HEK293T (cell line): ENCODE measurements at regions not wholly inside any gene's neighbourhood (a gene's known extent, or its start where the extent isn't known, plus 50 kb on each side); places are given as distances from the start of the nearest gene placed in this dataset.

ENCODE experiments used
- CTCF ChIA-PET: fragments of 350-600 bp; formaldehyde crosslinking; extraction: SDS; loops from one replicate; lab custom pipeline; 2021; ENCODE audit warnings: antibody characterized with exemption, inconsistent platforms; lab: Yijun Ruan, JAX
- POLR2A ChIA-PET: fragments of 350-600 bp; formaldehyde crosslinking; extraction: SDS; loops from one replicate; lab custom pipeline; 2020; ENCODE audit warnings: antibody characterized with exemption, inconsistent platforms; lab: Yijun Ruan, JAX
- DNase-seq: peaks from one replicate; pipeline ENCODE4 v3.0.0; 2012; ENCODE audit warnings: mixed read lengths; ENCODE audit errors: extremely low spot score
- ARNT ChIP-seq: fragments of 450-650 bp; IDR thresholded peaks from 2 replicates; pipeline ENCODE4 v1.6.1; 2017; ENCODE audit warnings: mild to moderate bottlenecking
- BHLHE40 ChIP-seq: fragments of 450-650 bp; IDR thresholded peaks from 2 replicates; pipeline ENCODE4 v1.6.1; 2016; ENCODE audit warnings: mild to moderate bottlenecking, moderate library complexity, borderline replicate concordance
- CTBP1 ChIP-seq: fragments of 450-650 bp; IDR thresholded peaks from 2 replicates; pipeline ENCODE4 v1.6.1; 2016; ENCODE audit warnings: borderline replicate concordance
- ELF4 ChIP-seq: fragments of 450-650 bp; IDR thresholded peaks from 2 replicates; pipeline ENCODE4 v1.6.1; 2017; ENCODE audit warnings: antibody characterized with exemption
- FOXA1 ChIP-seq: fragments of 450-650 bp; IDR thresholded peaks from 2 replicates; pipeline ENCODE4 v1.6.1; 2016; ENCODE audit warnings: mild to moderate bottlenecking
- FOXK2 ChIP-seq: fragments of 450-650 bp; IDR thresholded peaks from 2 replicates; pipeline ENCODE4 v1.6.1; 2016; ENCODE audit warnings: mild to moderate bottlenecking
- FOXM1 ChIP-seq: fragments of 450-650 bp; IDR thresholded peaks from 2 replicates; pipeline ENCODE4 v1.6.1; 2017; ENCODE audit warnings: mild to moderate bottlenecking, borderline replicate concordance
- HDGF ChIP-seq: fragments of 450-650 bp; IDR thresholded peaks from 2 replicates; pipeline ENCODE4 v1.6.1; 2017; ENCODE audit warnings: antibody characterized with exemption, borderline replicate concordance
- L3MBTL2 ChIP-seq: fragments of 450-650 bp; conservative IDR thresholded peaks from 2 replicates; pipeline ENCODE4 v1.6.1; 2016; ENCODE audit warnings: mild to moderate bottlenecking
- LEF1 ChIP-seq: fragments of 450-650 bp; IDR thresholded peaks from 2 replicates; pipeline ENCODE4 v1.6.1; 2017; ENCODE audit warnings: mild to moderate bottlenecking, borderline replicate concordance
- NFRKB ChIP-seq: fragments of 450-650 bp; IDR thresholded peaks from 2 replicates; pipeline ENCODE4 v1.6.1; 2016; ENCODE audit warnings: mild to moderate bottlenecking, moderate library complexity
- PKNOX1 ChIP-seq: fragments of 450-650 bp; IDR thresholded peaks from 2 replicates; pipeline ENCODE4 v1.6.1; 2016
- SP1 ChIP-seq: fragments of 450-650 bp; IDR thresholded peaks from 2 replicates; pipeline ENCODE4 v1.6.1; 2017
- SUZ12 ChIP-seq: fragments of 450-650 bp; IDR thresholded peaks from 2 replicates; pipeline ENCODE4 v1.6.1; 2016; ENCODE audit warnings: mild to moderate bottlenecking
- TARDBP ChIP-seq: fragments of 450-650 bp; IDR thresholded peaks from 2 replicates; pipeline ENCODE4 v1.6.1; 2016
- ZNF384 ChIP-seq: fragments of 450-650 bp; IDR thresholded peaks from 2 replicates; pipeline ENCODE4 v1.6.1; 2016

- DNase-seq, result no peak
- ChIA-PET POLR2A (no interaction called here), CTCF (no interaction called here)
- TF ChIP-seq SP1 (no peak), SUZ12 (no peak), NFRKB (no peak), BHLHE40 (no peak), FOXK2 (no peak), CTBP1 (no peak), L3MBTL2 (no peak), LEF1 (no peak), TARDBP (no peak), ARNT (no peak)
Measured at GRCh38 chr10:33423154-33423529, 88.7 kb upstream of the NRP1 start.

GRCh38 chr10:33422471-33423153 lies 88.1 kb upstream of the NRP1 start:
- CTCF ChIA-PET, result no interaction called here
- DNase-seq, result no peak
- TF ChIP-seq ELF4, result no peak
- no peak for TF ChIP-seq SUZ12
- TF ChIP-seq CTBP1, result no peak
- no peak for TF ChIP-seq FOXK2
- TF ChIP-seq ARNT, result no peak
- no peak for TF ChIP-seq FOXA1
- no peak for TF ChIP-seq LEF1
- no peak for TF ChIP-seq NFRKB
- TF ChIP-seq FOXM1, result no peak
- no peak for TF ChIP-seq HDGF
- no peak for TF ChIP-seq PKNOX1
- POLR2A ChIA-PET, result no interaction called here

GRCh38 chr10:33421789-33422462 lies 87.5 kb upstream of the NRP1 start:
- ChIA-PET POLR2A (no interaction called here), CTCF (no interaction called here)
- TF ChIP-seq ELF4, result no peak
- no peak for TF ChIP-seq PKNOX1
- TF ChIP-seq FOXM1, result no peak
- no peak for TF ChIP-seq FOXA1
- TF ChIP-seq CTBP1, result no peak
- TF ChIP-seq LEF1, result no peak
- TF ChIP-seq BHLHE40, result no peak
- no peak for TF ChIP-seq L3MBTL2
- TF ChIP-seq NFRKB, result no peak
- no peak for TF ChIP-seq HDGF
- TF ChIP-seq FOXK2, result no peak
- TF ChIP-seq SP1, result no peak
- TF ChIP-seq TARDBP, result no peak
- TF ChIP-seq ZNF384, result no peak
- TF ChIP-seq SUZ12, result no peak
- TF ChIP-seq ARNT, result no peak
- no peak for DNase-seq

GRCh38 chr10:33419311-33419710 lies 84.8 kb upstream of the NRP1 start:
- DNase-seq, result no peak
- TF ChIP-seq FOXM1 (no peak), BHLHE40 (no peak), PKNOX1 (no peak), SP1 (no peak), TARDBP (no peak), NFRKB (no peak)
- ChIA-PET POLR2A (no interaction called here), CTCF (no interaction called here)

- ChIA-PET POLR2A (no interaction called here), CTCF (no interaction called here)
- DNase-seq, result no peak
- TF ChIP-seq ZNF384 (no peak), FOXM1 (no peak), HDGF (no peak), L3MBTL2 (no peak), FOXA1 (no peak), LEF1 (no peak), SP1 (no peak), TARDBP (no peak), FOXK2 (no peak), PKNOX1 (no peak)
Measured at GRCh38 chr10:33418301-33418700, 83.8 kb upstream of the NRP1 start.

- ChIA-PET POLR2A (no interaction called here), CTCF (no interaction called here)
- DNase-seq, result no peak
- TF ChIP-seq ELF4, result no peak
- no peak for TF ChIP-seq NFRKB
- no peak for TF ChIP-seq TARDBP
- TF ChIP-seq CTBP1, result no peak
- TF ChIP-seq LEF1, result no peak
- no peak for TF ChIP-seq L3MBTL2
- TF ChIP-seq SP1, result no peak
- no peak for TF ChIP-seq HDGF
- TF ChIP-seq PKNOX1, result no peak
- no peak for TF ChIP-seq FOXA1
- TF ChIP-seq ARNT, result no peak
- TF ChIP-seq FOXK2, result no peak
Measured at GRCh38 chr10:33416691-33417090, 82.2 kb upstream of the NRP1 start.
